Endothelial cell of umbilical vein (primary cell): ENCODE measurements at regions not wholly inside any gene's neighbourhood (a gene's known extent, or its start where the extent isn't known, plus 50 kb on each side); places are given as distances from the start of the nearest gene placed in this dataset.

Experiments
- BruUV-seq: library from RNA; stranded (reverse); fragments of 400-500 nt; replicated peaks from 2 replicates; lab custom pipeline; 2021; lab: Mats Ljungman, UMichigan
- CTCF ChIA-PET: fragments of 300-600, 350-600 bp; sonication (Branson Sonifier 250); formaldehyde crosslinking; loops from one replicate; lab custom pipeline; 2021; ENCODE audit warnings: antibody characterized with exemption, inconsistent platforms; lab: Charles Lee
- POLR2A ChIA-PET: fragments of 300-600, 350-600 bp; sonication (Branson Sonifier 250); formaldehyde crosslinking; loops from one replicate; lab custom pipeline; 2021; ENCODE audit warnings: antibody characterized with exemption, inconsistent platforms; lab: Charles Lee
- DNase-seq: peaks from one replicate; pipeline ENCODE4 v3.0.0-alpha.2; 2011; ENCODE audit warnings: low read depth, low spot score
- FAIRE-seq: peaks from 2 replicates; lab custom pipeline; 2011; peaks lifted over from hg19 to GRCh38; lab: Jason Lieb, UNC
- H2AFZ ChIP-seq: 2 replicates; pipeline ENCODE4 v1.6.0; 2012; ENCODE audit warnings: low read depth, low read length, control low read depth, inconsistent platforms
- H3K27ac ChIP-seq: 2 replicates; pipeline ENCODE4 v1.5.1; 2011; ENCODE audit warnings: low read depth, mild to moderate bottlenecking, control low read depth, low read length, moderate library complexity; ENCODE audit not compliant: insufficient read depth
- H3K27me3 ChIP-seq, 2 experiments: 2 replicates each; pipeline versions ENCODE4 v1.6.0 to v1.6.1; 2011; ENCODE audit warnings: low read length in 2 of 2, mixed read lengths in 1 of 2; ENCODE audit not compliant: control insufficient read depth in 2 of 2, insufficient read depth in 2 of 2
- H3K36me3 ChIP-seq, 2 experiments: 2 replicates in 1 of 2; 3 replicates in 1 of 2; pipeline ENCODE4 v1.5.1; 2011; ENCODE audit warnings: low read length in 2 of 2, mild to moderate bottlenecking in 1 of 2, moderate library complexity in 1 of 2; ENCODE audit not compliant: control insufficient read depth in 2 of 2, insufficient read depth in 2 of 2; ENCODE audit errors: extremely low read depth in 1 of 2
- H3K4me1 ChIP-seq: 3 replicates; pipeline ENCODE4 v1.5.1; 2011; ENCODE audit warnings: mild to moderate bottlenecking, low read length; ENCODE audit not compliant: control insufficient read depth, insufficient read depth; ENCODE audit errors: extremely low read depth
- H3K4me2 ChIP-seq: 2 replicates; pipeline ENCODE4 v1.6.1; 2011; ENCODE audit warnings: low read length, control low read depth, mixed read lengths; ENCODE audit not compliant: insufficient read depth
- H3K4me3 ChIP-seq, 3 experiments: fragments of 200-600 bp in 1 of 3; sonication (generic), shearing (Covaris generic) in 1 of 3; replicated peaks in 1 of 3; 2 replicates each; pipeline ENCODE4 v1.5.1; 2011 to 2016; ENCODE audit warnings: control low read depth in 3 of 3, low read length in 3 of 3, mild to moderate bottlenecking in 2 of 3, inconsistent platforms in 1 of 3, low read depth in 1 of 3, moderate library complexity in 1 of 3; ENCODE audit not compliant: insufficient read depth in 1 of 3
- H3K79me2 ChIP-seq: 2 replicates; pipeline ENCODE4 v1.6.0; 2012; ENCODE audit warnings: low read length, inconsistent platforms; ENCODE audit not compliant: control insufficient read depth, insufficient read depth
- H3K9ac ChIP-seq: replicated peaks from 2 replicates; pipeline ENCODE3; 2011; ENCODE audit warnings: low read length, control low read depth; ENCODE audit not compliant: insufficient read depth; ENCODE audit errors: extremely low read depth
- H3K9me1 ChIP-seq: replicated peaks from 3 replicates; pipeline ENCODE4 v1.6.0; 2011; ENCODE audit warnings: mild to moderate bottlenecking, low read length; ENCODE audit not compliant: control insufficient read depth, insufficient read depth; ENCODE audit errors: extremely low read depth
- H3K9me3 ChIP-seq: replicated peaks from 2 replicates; pipeline ENCODE4 v1.5.1; 2012; ENCODE audit warnings: low read length, inconsistent platforms; ENCODE audit not compliant: control insufficient read depth, insufficient read depth
- H4K20me1 ChIP-seq: replicated peaks from 2 replicates; pipeline ENCODE3; 2011; ENCODE audit warnings: mild to moderate bottlenecking, low read length; ENCODE audit not compliant: control insufficient read depth, insufficient read depth; ENCODE audit errors: extremely low read depth
- EZH2 ChIP-seq: IDR thresholded peaks from 2 replicates; pipeline ENCODE4 v1.6.1; 2012; ENCODE audit warnings: borderline replicate concordance, low read depth, mild to moderate bottlenecking, moderate library complexity, low read length, inconsistent platforms; ENCODE audit not compliant: severe bottlenecking
- FOS ChIP-seq: IDR thresholded peaks from 2 replicates; pipeline ENCODE4 v1.6.1; 2011; ENCODE audit warnings: mild to moderate bottlenecking, low read length, moderate library complexity, borderline replicate concordance; ENCODE audit not compliant: insufficient read depth
- GATA2 ChIP-seq: IDR thresholded peaks from 2 replicates; pipeline ENCODE4 v1.7.0; 2011; ENCODE audit warnings: low read depth, mild to moderate bottlenecking, moderate library complexity, mixed read lengths, low read length; ENCODE audit not compliant: insufficient read length, insufficient read depth
- JUN ChIP-seq: IDR thresholded peaks from 2 replicates; pipeline ENCODE4 v1.6.1; 2011; ENCODE audit warnings: borderline replicate concordance, low read depth; ENCODE audit not compliant: insufficient read length, insufficient read depth
- MYC ChIP-seq: IDR thresholded peaks from one replicate; pipeline ENCODE4 v1.6.1; 2011; ENCODE audit warnings: mild to moderate bottlenecking, low read depth, low read length
- POLR2A ChIP-seq: IDR thresholded peaks from 2 replicates; pipeline ENCODE4 v1.6.1; 2012; ENCODE audit warnings: low read depth, mild to moderate bottlenecking, control low read depth, low read length
- POLR2AphosphoS5 ChIP-seq: IDR thresholded peaks from 2 replicates; pipeline ENCODE4 v1.6.1; 2012; ENCODE audit warnings: low read depth, mild to moderate bottlenecking, control low read depth, low read length, moderate library complexity; ENCODE audit not compliant: insufficient read depth
- dilution Hi-C: fragments of 300-500 bp; cut with MboI; formaldehyde crosslinking; loops from one replicate; pipeline ENCODE4 v1.15.0; 2019; ENCODE audit warnings: low sequenced_read_pairs; ENCODE audit not compliant: extremely low pct_ligation_motif_present
- intact Hi-C: fragments of 100-400 bp; cut with micrococcal nuclease; formaldehyde crosslinking; loops from one replicate; pipeline ENCODE4 v1.10.0; 2022
- TF ChIP-seq, protein P1 (sequence below): IDR thresholded peaks from 2 replicates; pipeline ENCODE4 v1.6.1; 2011; ENCODE audit not compliant: insufficient read depth, insufficient read length
- TF ChIP-seq, protein P2 (sequence below), 2 donors: IDR thresholded peaks; 1 replicate in 1 of 2; 2 replicates in 1 of 2; pipeline ENCODE4 v1.5.1; 2011; ENCODE audit warnings: low read length in 2 of 2, mild to moderate bottlenecking in 2 of 2, moderate library complexity in 2 of 2, control low read depth in 1 of 2, inconsistent platforms in 1 of 2, low read depth in 1 of 2; ENCODE audit not compliant: insufficient read depth in 1 of 2; ENCODE audit errors: extremely low read depth in 1 of 2

DNA sequence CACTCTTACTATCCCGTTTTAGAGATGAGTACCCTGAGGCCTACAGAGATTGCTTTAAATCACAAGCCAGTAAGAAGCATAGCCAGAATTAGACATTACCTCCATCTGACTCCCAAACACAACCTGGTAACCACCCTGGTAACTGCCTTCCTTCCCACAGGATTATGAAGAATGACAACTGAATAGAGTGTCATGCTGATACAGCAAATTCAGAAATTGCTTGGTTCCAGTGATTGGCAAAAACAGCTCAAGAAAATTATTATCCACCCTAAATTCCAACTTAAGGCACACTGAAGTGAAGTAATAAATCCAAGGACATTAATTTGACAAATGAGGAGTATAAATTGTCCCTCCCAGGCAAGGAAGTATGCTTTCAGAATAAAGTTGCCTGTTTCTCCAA is 195.8 kb upstream of the RBMS1 start:
- H3K36me3 ChIP-seq: no peaks in the 10 kb centered on the region
- no peaks in the 10 kb centered on the region for H3K4me1 ChIP-seq
- no peak overlapping the region for H3K27ac ChIP-seq
- no peak for DNase-seq
- CTCF ChIA-PET: interaction anchor here (0.8 to 1.3 kb wide), 2 partner anchors 15 to 365 kb away, joined by 3 read pairs; no protein-coding TSS in a partner anchor
- no peak overlapping the region for H2AFZ ChIP-seq
- no peak overlapping the region for H3K4me3 ChIP-seq
- TF ChIP-seq JUN (no peak), POLR2A (no peak)
- TF ChIP-seq, protein P1, sequence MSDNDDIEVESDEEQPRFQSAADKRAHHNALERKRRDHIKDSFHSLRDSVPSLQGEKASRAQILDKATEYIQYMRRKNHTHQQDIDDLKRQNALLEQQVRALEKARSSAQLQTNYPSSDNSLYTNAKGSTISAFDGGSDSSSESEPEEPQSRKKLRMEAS: no peak
- dilution Hi-C loops: no loop called here
- POLR2A ChIA-PET: no interaction called here
- FAIRE-seq: no peak
- intact Hi-C loops: no loop called here
- no peaks in the 10 kb centered on the region for H3K27me3 ChIP-seq
- no peaks in the 10 kb centered on the region for H3K9me3 ChIP-seq
- no TSS peak for BruUV-seq
- no peaks in the 10 kb centered on the region for H4K20me1 ChIP-seq
- no peaks in the 10 kb centered on the region for H3K79me2 ChIP-seq
- H3K9ac ChIP-seq: no peak overlapping the region
- H3K9me1 ChIP-seq: no peaks in the 10 kb centered on the region
- H3K4me2 ChIP-seq: no peak overlapping the region

DNA sequence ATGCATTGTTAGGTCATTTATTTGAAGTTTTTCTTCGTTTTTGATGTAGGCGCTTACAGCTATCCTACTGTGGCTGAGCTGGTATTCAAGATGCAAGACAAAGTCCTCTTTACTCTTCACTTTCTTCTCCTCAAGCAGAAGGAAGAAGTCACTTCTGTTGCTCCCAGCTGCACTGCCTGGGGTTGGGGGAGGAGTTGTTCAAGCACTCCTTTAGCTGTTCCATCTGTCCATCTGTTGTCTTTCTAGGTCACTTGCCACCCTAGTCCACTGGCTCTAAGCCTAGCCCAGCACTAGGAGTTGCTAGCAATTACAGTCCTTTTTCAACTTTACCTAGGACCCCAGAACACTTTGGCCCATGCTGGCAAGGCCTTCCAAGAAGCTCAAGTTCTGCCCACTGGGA is 200.6 kb upstream of the RBMS1 start:
- H3K9me1 ChIP-seq: no peaks in the 10 kb centered on the region
- no peak for FAIRE-seq
- no peaks in the 10 kb centered on the region for H3K9me3 ChIP-seq
- dilution Hi-C loops: no loop called here
- no TSS peak for BruUV-seq
- POLR2A ChIA-PET: no interaction called here
- no peak overlapping the region for H3K4me2 ChIP-seq
- intact Hi-C loops: no loop called here
- no peaks in the 10 kb centered on the region for H3K79me2 ChIP-seq
- H3K9ac ChIP-seq: no peak overlapping the region
- no peak overlapping the region for H3K27ac ChIP-seq
- DNase-seq: no peak
- no peak overlapping the region for H2AFZ ChIP-seq
- CTCF ChIA-PET: interaction anchor here (1.1 kb wide), 1 partner anchor 9 kb away, joined by 4 read pairs; no protein-coding TSS in a partner anchor
- no peaks in the 10 kb centered on the region for H3K27me3 ChIP-seq
- H3K4me3 ChIP-seq: no peak overlapping the region
- H3K4me1 ChIP-seq: no peaks in the 10 kb centered on the region
- H4K20me1 ChIP-seq: no peaks in the 10 kb centered on the region
- no peak for TF ChIP-seq POLR2AphosphoS5
- TF ChIP-seq, protein P2, sequence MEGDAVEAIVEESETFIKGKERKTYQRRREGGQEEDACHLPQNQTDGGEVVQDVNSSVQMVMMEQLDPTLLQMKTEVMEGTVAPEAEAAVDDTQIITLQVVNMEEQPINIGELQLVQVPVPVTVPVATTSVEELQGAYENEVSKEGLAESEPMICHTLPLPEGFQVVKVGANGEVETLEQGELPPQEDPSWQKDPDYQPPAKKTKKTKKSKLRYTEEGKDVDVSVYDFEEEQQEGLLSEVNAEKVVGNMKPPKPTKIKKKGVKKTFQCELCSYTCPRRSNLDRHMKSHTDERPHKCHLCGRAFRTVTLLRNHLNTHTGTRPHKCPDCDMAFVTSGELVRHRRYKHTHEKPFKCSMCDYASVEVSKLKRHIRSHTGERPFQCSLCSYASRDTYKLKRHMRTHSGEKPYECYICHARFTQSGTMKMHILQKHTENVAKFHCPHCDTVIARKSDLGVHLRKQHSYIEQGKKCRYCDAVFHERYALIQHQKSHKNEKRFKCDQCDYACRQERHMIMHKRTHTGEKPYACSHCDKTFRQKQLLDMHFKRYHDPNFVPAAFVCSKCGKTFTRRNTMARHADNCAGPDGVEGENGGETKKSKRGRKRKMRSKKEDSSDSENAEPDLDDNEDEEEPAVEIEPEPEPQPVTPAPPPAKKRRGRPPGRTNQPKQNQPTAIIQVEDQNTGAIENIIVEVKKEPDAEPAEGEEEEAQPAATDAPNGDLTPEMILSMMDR (IDR thresholded peaks at IDR 0.05; ENCODE audit: extremely low read depth in 1 of 2, insufficient read depth in 1 of 2, low read depth in 1 of 2, low read length in 2 of 2): no peak
- no peak for TF ChIP-seq FOS
- TF ChIP-seq JUN: no peak
- TF ChIP-seq GATA2: no peak
- no peak for TF ChIP-seq POLR2A
- TF ChIP-seq EZH2: no peak
- TF ChIP-seq MYC: no peak
- TF ChIP-seq, protein P1: no peak
- H3K36me3 ChIP-seq: no peaks in the 10 kb centered on the region
